ENCODE measurements at regions not wholly inside any gene's neighbourhood (a gene's known extent, or its start where the extent isn't known, plus 50 kb on each side); places are given as distances from the start of the nearest gene placed in this dataset.

DNA sequence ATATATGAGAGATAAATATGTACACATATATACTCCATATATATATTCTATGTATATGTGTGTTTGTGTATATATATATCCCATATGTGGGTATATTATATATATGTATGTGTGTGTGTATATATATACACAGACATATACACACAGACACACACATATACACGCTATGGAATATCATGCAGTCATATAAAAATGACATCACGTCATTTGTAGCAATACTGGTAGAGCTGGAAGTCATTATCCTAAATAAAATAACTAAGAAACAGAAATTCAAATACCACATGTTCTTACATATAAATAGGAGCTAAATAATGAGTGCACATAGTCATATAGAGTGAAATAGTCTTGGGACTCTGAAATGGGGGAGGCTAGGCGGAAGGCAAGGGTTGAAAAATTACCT, 1000.2 kb downstream of the LRFN5 start:
- TF ChIP-seq, protein P1, sequence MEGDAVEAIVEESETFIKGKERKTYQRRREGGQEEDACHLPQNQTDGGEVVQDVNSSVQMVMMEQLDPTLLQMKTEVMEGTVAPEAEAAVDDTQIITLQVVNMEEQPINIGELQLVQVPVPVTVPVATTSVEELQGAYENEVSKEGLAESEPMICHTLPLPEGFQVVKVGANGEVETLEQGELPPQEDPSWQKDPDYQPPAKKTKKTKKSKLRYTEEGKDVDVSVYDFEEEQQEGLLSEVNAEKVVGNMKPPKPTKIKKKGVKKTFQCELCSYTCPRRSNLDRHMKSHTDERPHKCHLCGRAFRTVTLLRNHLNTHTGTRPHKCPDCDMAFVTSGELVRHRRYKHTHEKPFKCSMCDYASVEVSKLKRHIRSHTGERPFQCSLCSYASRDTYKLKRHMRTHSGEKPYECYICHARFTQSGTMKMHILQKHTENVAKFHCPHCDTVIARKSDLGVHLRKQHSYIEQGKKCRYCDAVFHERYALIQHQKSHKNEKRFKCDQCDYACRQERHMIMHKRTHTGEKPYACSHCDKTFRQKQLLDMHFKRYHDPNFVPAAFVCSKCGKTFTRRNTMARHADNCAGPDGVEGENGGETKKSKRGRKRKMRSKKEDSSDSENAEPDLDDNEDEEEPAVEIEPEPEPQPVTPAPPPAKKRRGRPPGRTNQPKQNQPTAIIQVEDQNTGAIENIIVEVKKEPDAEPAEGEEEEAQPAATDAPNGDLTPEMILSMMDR (IDR thresholded peaks at IDR 0.05) = no peak
- TF ChIP-seq POLR2A (IDR thresholded peaks at IDR 0.05) (no peak), EP300 (IDR thresholded peaks at IDR 0.05) (no peak)
